HFFc6 (cell line): ENCODE measurements at regions not wholly inside any gene's neighbourhood (a gene's known extent, or its start where the extent isn't known, plus 50 kb on each side); places are given as distances from the start of the nearest gene placed in this dataset.

Source experiments
- DNase-seq: peaks from one replicate; pipeline ENCODE4 v3.0.0-alpha.2; 2018
- H3K27ac Mint-ChIP-seq: 2 replicates; pipeline ENCODE4 v1.8.0; 2020; ENCODE audit warnings: mild to moderate bottlenecking, mixed read lengths
- H3K27me3 Mint-ChIP-seq: 2 replicates; pipeline ENCODE4 v1.8.0; 2021; ENCODE audit warnings: mild to moderate bottlenecking, moderate library complexity, mixed read lengths; ENCODE audit not compliant: insufficient read depth
- H3K36me3 Mint-ChIP-seq: 2 replicates; pipeline ENCODE4 v1.8.0; 2021; ENCODE audit warnings: low read depth, mixed read lengths
- H3K4me1 Mint-ChIP-seq: 2 replicates; pipeline ENCODE4 v1.8.0; 2020; ENCODE audit warnings: low read depth, mixed read lengths
- H3K4me3 Mint-ChIP-seq: 2 replicates; pipeline ENCODE4 v1.8.0; 2020; ENCODE audit warnings: mild to moderate bottlenecking, moderate library complexity, mixed read lengths
- H3K9me3 Mint-ChIP-seq: 2 replicates; pipeline ENCODE4 v1.8.0; 2020; ENCODE audit warnings: mild to moderate bottlenecking, mixed read lengths
- CTCF ChIP-seq: fragments of 200-600 bp; sonication (generic); IDR thresholded peaks from 2 replicates; pipeline ENCODE4 v1.5.0; 2021; ENCODE audit warnings: antibody characterized with exemption, mild to moderate bottlenecking

- Mint-ChIP-seq H3K36me3 (no peaks in the 10 kb centered on the region), H3K27ac (no peak overlapping the region), H3K4me1 (peaks cover 16% of the 10 kb centered on the region; the same call in 1 of the 2 replicates), H3K27me3 (no peaks in the 10 kb centered on the region), H3K4me3 (no peak overlapping the region; the same call in 1 of the 2 replicates), H3K9me3 (peaks cover 5% of the 10 kb centered on the region; the same call in 1 of the 2 replicates)
- no peak for TF ChIP-seq CTCF
- DNase-seq: no peak
These were observed 1522.7 kb downstream of the OTOL1 start for GRCh38 chr3:163019260-163019659.

- no peak for DNase-seq
- H3K27me3 Mint-ChIP-seq: no peaks in the 10 kb centered on the region
- peak overlapping the region; percentile 74; the same call in 1 of the 2 replicates for H3K4me3 Mint-ChIP-seq
- H3K4me1 Mint-ChIP-seq: peaks cover 38% of the 10 kb centered on the region; the same call in 1 of the 2 replicates
- TF ChIP-seq CTCF: no peak
- H3K9me3 Mint-ChIP-seq: no peaks in the 10 kb centered on the region; the same call in 1 of the 2 replicates
- no peaks in the 10 kb centered on the region for H3K36me3 Mint-ChIP-seq
- peak overlapping the region; percentile 49; the same call in 1 of the 2 replicates for H3K27ac Mint-ChIP-seq
These were observed 1537.0 kb downstream of the OTOL1 start for GRCh38 chr3:163033652-163034051.

GRCh38 chr3:163039636-163040035 lies 1543.0 kb downstream of the OTOL1 start:
- no peak for TF ChIP-seq CTCF

GRCh38 chr3:163043074-163043473 lies 1546.5 kb downstream of the OTOL1 start:
- H3K4me1 Mint-ChIP-seq: peaks cover 13% of the 10 kb centered on the region; the same call in 1 of the 2 replicates
- H3K9me3 Mint-ChIP-seq: no peaks in the 10 kb centered on the region; the same call in 1 of the 2 replicates
- H3K4me3 Mint-ChIP-seq: no peak overlapping the region
- H3K36me3 Mint-ChIP-seq: peaks cover 7% of the 10 kb centered on the region; the same call in 1 of the 2 replicates
- H3K27me3 Mint-ChIP-seq: no peaks in the 10 kb centered on the region; the same call in 1 of the 2 replicates
- TF ChIP-seq CTCF: peak; percentile 76
- no peak for DNase-seq
- no peak overlapping the region for H3K27ac Mint-ChIP-seq

More at GRCh38 chr3:163039636-163040035, 1543.0 kb downstream of the OTOL1 start:
- DNase-seq: no peak
- Mint-ChIP-seq H3K36me3 (peaks cover 7% of the 10 kb centered on the region; the same call in 1 of the 2 replicates), H3K4me1 (peaks cover 29% of the 10 kb centered on the region; the same call in 1 of the 2 replicates), H3K9me3 (no peaks in the 10 kb centered on the region; the same call in none of the 2 replicates), H3K4me3 (no peak overlapping the region), H3K27me3 (no peaks in the 10 kb centered on the region), H3K27ac (no peak overlapping the region)

GRCh38 chr3:163045945-163046344 lies 1549.3 kb downstream of the OTOL1 start:
- Mint-ChIP-seq H3K4me1 (no peaks in the 10 kb centered on the region; the same call in 1 of the 2 replicates), H3K4me3 (no peak overlapping the region), H3K9me3 (no peaks in the 10 kb centered on the region; the same call in 1 of the 2 replicates), H3K27ac (no peak overlapping the region), H3K36me3 (peaks cover 7% of the 10 kb centered on the region; the same call in 1 of the 2 replicates), H3K27me3 (no peaks in the 10 kb centered on the region; the same call in 1 of the 2 replicates)
- TF ChIP-seq CTCF: no peak
- no peak for DNase-seq
